GM23338 (cell line): ENCODE measurements at regions not wholly inside any gene's neighbourhood (a gene's known extent, or its start where the extent isn't known, plus 50 kb on each side); places are given as distances from the start of the nearest gene placed in this dataset.

Experiments used
- ATAC-seq: fragments of 200-7000 bp; cut with Tn5 transposase; 3 replicates; pipeline ENCODE4 v1.9.1; 2020
- DNase-seq: peaks from one replicate; pipeline ENCODE4 v3.0.0-alpha.2; 2015; ENCODE audit warnings: low spot score
- H2AFZ ChIP-seq: fragments of 200-600 bp; sonication (generic); 2 replicates; pipeline ENCODE4 v1.8.0; 2016; ENCODE audit warnings: antibody characterized with exemption, mild to moderate bottlenecking, moderate library complexity
- H3F3A ChIP-seq: fragments of 200-600 bp; sonication (generic); replicated peaks from 2 replicates; pipeline ENCODE4 v1.8.0; 2017; ENCODE audit warnings: antibody characterized with exemption, mixed run types, low read depth
- H3K27ac ChIP-seq: fragments of 200-600 bp; sonication (generic); 2 replicates; pipeline ENCODE4 v1.6.1; 2016; ENCODE audit warnings: low read depth
- H3K27me3 ChIP-seq: fragments of 200-600 bp; sonication (generic); 2 replicates; pipeline ENCODE4 v1.8.0; 2016; ENCODE audit warnings: mild to moderate bottlenecking, mixed run types, moderate library complexity; ENCODE audit not compliant: insufficient read depth
- H3K36me3 ChIP-seq: fragments of 200-600 bp; sonication (generic); 2 replicates; pipeline ENCODE4 v1.8.0; 2016; ENCODE audit warnings: mild to moderate bottlenecking; ENCODE audit not compliant: insufficient read depth
- H3K4me1 ChIP-seq: fragments of 200-600 bp; sonication (generic); 2 replicates; pipeline ENCODE4 v1.8.0; 2016; ENCODE audit warnings: mild to moderate bottlenecking, moderate library complexity; ENCODE audit not compliant: insufficient read depth
- H3K4me2 ChIP-seq: fragments of 200-600 bp; sonication (generic); 2 replicates; pipeline ENCODE4 v1.7.1; 2017; ENCODE audit warnings: mixed run types
- H3K4me3 ChIP-seq: fragments of 200-600 bp; sonication (generic); 2 replicates; pipeline ENCODE4 v1.6.1; 2016; ENCODE audit warnings: mixed run types
- H3K79me2 ChIP-seq: fragments of 200-600 bp; sonication (generic); replicated peaks from 2 replicates; pipeline ENCODE4 v1.8.0; 2017; ENCODE audit warnings: mild to moderate bottlenecking; ENCODE audit not compliant: insufficient read depth
- H3K9me2 ChIP-seq: fragments of 200-600 bp; sonication (generic); 2 replicates; pipeline ENCODE4 v1.8.0; 2017; ENCODE audit not compliant: insufficient read depth
- H4K20me1 ChIP-seq: fragments of 200-600 bp; sonication (generic); replicated peaks from 2 replicates; pipeline ENCODE4 v1.8.0; 2017; ENCODE audit warnings: mild to moderate bottlenecking; ENCODE audit not compliant: insufficient read depth
- H3K27ac Mint-ChIP-seq: 2 replicates; pipeline ENCODE4 v1.8.0; 2020; ENCODE audit warnings: inconsistent platforms, mild to moderate bottlenecking, moderate library complexity, mixed read lengths
- H3K27me3 Mint-ChIP-seq: 3 replicates; pipeline ENCODE4 v1.8.0; 2022; ENCODE audit warnings: low read depth, mild to moderate bottlenecking, moderate library complexity, mixed read lengths, inconsistent platforms; ENCODE audit not compliant: insufficient read depth, poor library complexity
- H3K36me3 Mint-ChIP-seq: 3 replicates; pipeline ENCODE4 v1.8.0; 2021; ENCODE audit warnings: low read depth, mild to moderate bottlenecking, inconsistent platforms, moderate library complexity, mixed read lengths
- H3K4me1 Mint-ChIP-seq: 3 replicates; pipeline ENCODE4 v1.8.0; 2020; ENCODE audit warnings: mild to moderate bottlenecking, inconsistent platforms, mixed read lengths
- H3K4me3 Mint-ChIP-seq: 3 replicates; pipeline ENCODE4 v1.8.0; 2021; ENCODE audit warnings: moderate library complexity, mild to moderate bottlenecking, inconsistent platforms, mixed read lengths
- H3K9me3 Mint-ChIP-seq: 3 replicates; pipeline ENCODE4 v1.8.0; 2020; ENCODE audit warnings: moderate library complexity, mild to moderate bottlenecking, inconsistent platforms, mixed read lengths
- CREB1 ChIP-seq: fragments of 250-450 bp; sonication (Bioruptor Pico); IDR thresholded peaks from 2 replicates; pipeline ENCODE4 v1.5.0; 2020; ENCODE audit warnings: low read depth, mild to moderate bottlenecking, moderate library complexity
- CTCF ChIP-seq, 2 experiments: fragments of 200-600 bp in 1 of 2; sonication (generic) in 1 of 2; conservative IDR thresholded peaks; 2 replicates each; pipeline versions ENCODE4 v1.5.1 to v1.6.1; 2016 to 2017; ENCODE audit warnings: antibody characterized with exemption in 2 of 2, low read depth in 2 of 2, mild to moderate bottlenecking in 2 of 2, moderate library complexity in 1 of 2
- EZH2 ChIP-seq: fragments of 200-600 bp; sonication (generic); IDR thresholded peaks from one replicate; pipeline ENCODE4 v1.8.0; 2017; ENCODE audit warnings: antibody characterized with exemption, mild to moderate bottlenecking, low read depth; ENCODE audit not compliant: unreplicated experiment
- EZH2phosphoT487 ChIP-seq: fragments of 200-600 bp; sonication (generic); IDR thresholded peaks from one replicate; pipeline ENCODE4 v1.8.1; 2018; ENCODE audit warnings: antibody characterized with exemption; ENCODE audit not compliant: unreplicated experiment
- POLR2AphosphoS5 ChIP-seq: IDR thresholded peaks from 2 replicates; pipeline ENCODE4 v1.6.1; 2016; ENCODE audit warnings: antibody characterized with exemption, low read depth
- STAT1 ChIP-seq: IDR thresholded peaks from one replicate; pipeline ENCODE4 v1.6.1; 2016; ENCODE audit warnings: antibody characterized with exemption; ENCODE audit not compliant: unreplicated experiment
- ZNF114 ChIP-seq: fragments of 250-450 bp; sonication (Bioruptor Pico); IDR thresholded peaks from 2 replicates; pipeline ENCODE4 v1.5.0; 2020; ENCODE audit warnings: mild to moderate bottlenecking, moderate library complexity
- ZNF331 ChIP-seq: fragments of 250-450 bp; sonication (Bioruptor Pico); IDR thresholded peaks from 2 replicates; pipeline ENCODE4 v1.5.0; 2020; ENCODE audit warnings: low read depth, mild to moderate bottlenecking, moderate library complexity
- ZNF462 ChIP-seq: fragments of 250-450 bp; sonication (Bioruptor Pico); IDR thresholded peaks from 2 replicates; pipeline ENCODE4 v1.5.0; 2020; ENCODE audit warnings: mild to moderate bottlenecking, moderate library complexity

- Histone ChIP-seq H3K4me3 (no peak overlapping the region), H3K36me3 (no peaks in the 10 kb centered on the region), H4K20me1 (no peaks in the 10 kb centered on the region), H3K4me1 (peaks cover 10% of the 10 kb centered on the region; the same call in 1 of the 2 replicates), H3K79me2 (no peaks in the 10 kb centered on the region), H3F3A (no peaks in the 10 kb centered on the region), H2AFZ (peak overlapping the region; percentile 28; the same call in 1 of the 2 replicates), H3K27ac (no peak overlapping the region), H3K27me3 (no peaks in the 10 kb centered on the region), H3K9me2 (0 out of 2 replicates have a peak, but pooled peaks cover 9% of the 10 kb centered on the region), H3K4me2 (no peak overlapping the region)
- Mint-ChIP-seq H3K9me3 (no peaks in the 10 kb centered on the region), H3K4me3 (no peak overlapping the region), H3K27ac (no peak overlapping the region), H3K27me3 (no peaks in the 10 kb centered on the region), H3K36me3 (no peaks in the 10 kb centered on the region), H3K4me1 (peaks cover 16% of the 10 kb centered on the region)
- DNase-seq (no peak), ATAC-seq (no peak)
- TF ChIP-seq EZH2phosphoT487 (no peak), CTCF (conservative IDR thresholded peaks at IDR 0.05; ENCODE audit: low read depth in 2 of 2) (no peak)
Observed at GRCh38 chr18:27652480-27653121, 467.5 kb upstream of the CHST9 start.

GRCh38 chr18:27649621-27650020 lies 464.5 kb upstream of the CHST9 start:
- Histone ChIP-seq H3K27me3 (no peaks in the 10 kb centered on the region), H3K4me2 (no peak overlapping the region), H3K79me2 (no peaks in the 10 kb centered on the region), H3K9me2 (0 out of 2 replicates have a peak, but pooled peaks cover 9% of the 10 kb centered on the region), H3F3A (no peaks in the 10 kb centered on the region), H3K4me1 (peaks cover 10% of the 10 kb centered on the region; the same call in 1 of the 2 replicates), H3K36me3 (no peaks in the 10 kb centered on the region), H3K4me3 (no peak overlapping the region), H3K27ac (no peak overlapping the region), H4K20me1 (no peaks in the 10 kb centered on the region), H2AFZ (0 out of 2 replicates have a peak overlapping the region, but pooled peaks have one; percentile 23)
- ATAC-seq = peak; percentile 64; the same call in 2 of the 3 replicates
- Mint-ChIP-seq H3K36me3 (no peaks in the 10 kb centered on the region), H3K27me3 (no peaks in the 10 kb centered on the region), H3K27ac (peak overlapping the region; percentile 65; the same call in 1 of the 2 replicates), H3K4me3 (no peak overlapping the region), H3K4me1 (peaks cover 16% of the 10 kb centered on the region), H3K9me3 (no peaks in the 10 kb centered on the region)
- peak; percentile 46 for DNase-seq
- TF ChIP-seq POLR2AphosphoS5 (no peak), CREB1 (CRISPR knock-in tag) (no peak), EZH2 (no peak), ZNF331 (no peak), STAT1 (no peak), ZNF114 (0 out of 2 replicates have a peak, but pooled peaks have one; percentile 61), ZNF462 (CRISPR knock-in tag) (peak; percentile 69)
